ENCODE measurements at regions not wholly inside any gene's neighbourhood (a gene's known extent, or its start where the extent isn't known, plus 50 kb on each side); places are given as distances from the start of the nearest gene placed in this dataset.

DNA sequence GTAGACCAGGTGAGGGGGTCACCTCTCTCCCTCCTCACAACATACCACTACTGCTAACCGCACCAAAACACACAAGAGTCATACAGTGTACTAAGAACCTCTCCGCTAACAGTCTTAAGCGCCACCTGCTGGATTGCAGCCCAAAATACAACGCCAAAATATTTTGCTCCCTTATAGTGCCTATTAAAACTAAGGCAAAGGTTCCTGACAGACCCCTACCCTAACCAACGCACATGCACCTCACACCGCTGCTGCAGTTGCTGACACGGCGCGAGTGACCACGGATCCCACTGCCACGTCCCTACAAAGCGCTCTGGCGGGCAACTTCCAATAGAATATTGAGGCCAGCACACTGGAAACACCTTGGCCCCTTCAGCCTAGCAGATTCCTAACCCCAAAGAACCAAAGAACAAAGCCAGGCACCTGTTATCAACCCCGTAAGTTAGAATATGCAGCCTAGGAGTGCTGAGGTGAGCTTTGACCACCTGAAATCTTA lies 563.6 kb upstream of the SEMA3D start:
- Mint-ChIP-seq H3K36me3 (ENCODE audit: low read depth) (peaks cover 5% of the 10 kb centered on the region; the same call in 1 of the 2 replicates), H3K9me3 (peaks cover 8% of the 10 kb centered on the region), H3K4me3 (no peak overlapping the region), H3K27me3 (ENCODE audit: insufficient read depth) (peaks cover 2% of the 10 kb centered on the region; the same call in 1 of the 2 replicates), H3K4me1 (ENCODE audit: low read depth) (no peaks in the 10 kb centered on the region), H3K27ac (no peak overlapping the region)
- TF ChIP-seq, protein P1, sequence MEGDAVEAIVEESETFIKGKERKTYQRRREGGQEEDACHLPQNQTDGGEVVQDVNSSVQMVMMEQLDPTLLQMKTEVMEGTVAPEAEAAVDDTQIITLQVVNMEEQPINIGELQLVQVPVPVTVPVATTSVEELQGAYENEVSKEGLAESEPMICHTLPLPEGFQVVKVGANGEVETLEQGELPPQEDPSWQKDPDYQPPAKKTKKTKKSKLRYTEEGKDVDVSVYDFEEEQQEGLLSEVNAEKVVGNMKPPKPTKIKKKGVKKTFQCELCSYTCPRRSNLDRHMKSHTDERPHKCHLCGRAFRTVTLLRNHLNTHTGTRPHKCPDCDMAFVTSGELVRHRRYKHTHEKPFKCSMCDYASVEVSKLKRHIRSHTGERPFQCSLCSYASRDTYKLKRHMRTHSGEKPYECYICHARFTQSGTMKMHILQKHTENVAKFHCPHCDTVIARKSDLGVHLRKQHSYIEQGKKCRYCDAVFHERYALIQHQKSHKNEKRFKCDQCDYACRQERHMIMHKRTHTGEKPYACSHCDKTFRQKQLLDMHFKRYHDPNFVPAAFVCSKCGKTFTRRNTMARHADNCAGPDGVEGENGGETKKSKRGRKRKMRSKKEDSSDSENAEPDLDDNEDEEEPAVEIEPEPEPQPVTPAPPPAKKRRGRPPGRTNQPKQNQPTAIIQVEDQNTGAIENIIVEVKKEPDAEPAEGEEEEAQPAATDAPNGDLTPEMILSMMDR (IDR thresholded peaks at IDR 0.05) = peak; percentile 83
- peak; percentile 32 for DNase-seq

DNA sequence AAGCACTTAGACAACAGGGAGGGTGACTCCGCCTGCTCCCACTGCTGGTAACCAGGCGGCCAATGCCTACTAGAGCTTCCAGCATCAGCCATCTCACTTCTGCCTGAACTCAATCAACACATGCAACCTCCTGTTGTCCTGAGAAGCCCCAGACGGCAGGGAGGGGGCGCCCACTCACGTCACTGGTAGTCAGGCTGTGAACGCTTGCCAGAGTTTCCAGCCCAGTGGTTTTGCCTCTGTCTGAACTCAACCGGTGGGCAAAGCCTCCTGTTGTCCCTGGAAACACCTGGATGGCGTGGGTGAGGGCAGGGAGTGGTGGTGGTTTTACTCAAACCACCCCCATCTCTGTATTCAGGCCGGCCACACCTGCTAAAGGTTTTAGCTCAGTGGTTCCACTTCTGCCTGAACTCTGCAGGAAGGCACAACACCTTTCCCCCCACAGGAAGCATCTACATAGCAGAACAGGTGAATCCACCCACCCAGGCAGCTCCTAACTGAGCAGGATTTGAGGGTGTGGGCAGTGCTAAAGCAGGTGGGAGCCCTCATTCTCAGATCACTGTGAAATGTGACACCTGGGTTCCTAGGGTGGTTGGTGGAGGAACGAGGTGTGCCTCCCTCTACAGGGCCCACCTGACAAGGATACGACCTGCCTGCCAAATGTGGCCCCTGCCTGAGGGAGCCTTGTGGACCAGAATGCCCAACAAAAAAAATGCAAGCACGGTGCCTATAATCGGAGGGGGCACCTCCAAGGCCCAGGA lies 563.0 kb upstream of the SEMA3D start:
- TF ChIP-seq, protein P1 (IDR thresholded peaks at IDR 0.05) = no peak
- peaks cover 8% of the 10 kb centered on the region for H3K9me3 Mint-ChIP-seq

DNA sequence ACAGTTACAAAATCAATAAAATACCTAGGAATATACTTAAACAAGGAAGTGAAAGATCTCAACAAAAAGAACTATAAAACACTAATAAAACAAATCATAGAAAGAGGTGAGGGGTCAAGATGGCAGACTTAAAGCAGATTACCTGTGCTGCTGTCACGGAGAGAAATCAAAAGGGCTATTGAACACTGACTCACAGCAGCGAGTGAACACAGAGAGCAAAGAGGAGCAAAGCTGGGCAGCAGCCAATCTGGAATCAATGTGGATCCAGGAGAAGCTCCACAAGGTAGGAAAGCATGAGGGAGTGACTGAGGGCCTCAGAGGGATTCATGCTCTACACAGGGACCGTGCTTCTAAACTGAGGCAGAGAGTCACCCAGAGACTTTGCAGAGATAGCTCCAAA lies 562.0 kb upstream of the SEMA3D start:
- Mint-ChIP-seq H3K36me3 (ENCODE audit: low read depth) (peaks cover 5% of the 10 kb centered on the region; the same call in 1 of the 2 replicates), H3K4me3 (no peak overlapping the region), H3K27me3 (ENCODE audit: insufficient read depth) (peaks cover 2% of the 10 kb centered on the region), H3K9me3 (peaks cover 8% of the 10 kb centered on the region), H3K4me1 (ENCODE audit: low read depth) (no peaks in the 10 kb centered on the region), H3K27ac (no peak overlapping the region)
- no peak for DNase-seq
- TF ChIP-seq, protein P1 (IDR thresholded peaks at IDR 0.05) = no peak

More for the DNA sequence above, 563.0 kb upstream of the SEMA3D start:
- no peak for DNase-seq
- Mint-ChIP-seq H3K27ac (no peak overlapping the region), H3K4me3 (no peak overlapping the region), H3K36me3 (ENCODE audit: low read depth) (peaks cover 5% of the 10 kb centered on the region; the same call in 1 of the 2 replicates), H3K4me1 (ENCODE audit: low read depth) (no peaks in the 10 kb centered on the region), H3K27me3 (ENCODE audit: insufficient read depth) (peaks cover 2% of the 10 kb centered on the region)

DNA sequence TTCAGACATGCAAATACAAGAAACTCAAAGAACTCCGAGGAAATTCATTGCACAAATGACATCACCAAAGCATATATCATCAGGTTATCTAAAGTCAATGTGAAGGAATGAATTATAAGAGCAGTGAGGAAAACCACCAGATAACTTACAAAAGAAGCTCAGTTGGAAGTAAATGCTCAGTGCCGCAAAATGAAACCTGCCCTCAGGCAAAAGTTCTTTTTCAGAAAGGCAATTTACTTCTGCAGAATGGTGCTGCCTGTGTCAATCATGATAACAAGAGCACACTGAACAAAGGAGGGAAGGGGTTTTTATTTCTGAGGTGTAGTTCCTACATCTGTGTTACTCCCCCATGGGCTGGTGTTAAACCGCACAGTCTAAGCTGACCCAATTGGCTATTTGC lies 550.6 kb upstream of the SEMA3D start:
- TF ChIP-seq, protein P1 (IDR thresholded peaks at IDR 0.05) = no peak
- Mint-ChIP-seq H3K27me3 (ENCODE audit: insufficient read depth) (peaks cover 5% of the 10 kb centered on the region), H3K9me3 (peaks cover 22% of the 10 kb centered on the region), H3K4me1 (ENCODE audit: low read depth) (peaks cover 6% of the 10 kb centered on the region; the same call in 1 of the 2 replicates), H3K27ac (no peak overlapping the region), H3K4me3 (no peak overlapping the region), H3K36me3 (ENCODE audit: low read depth) (0 out of 2 replicates have a peak, but pooled peaks cover 4% of the 10 kb centered on the region)
- no peak for DNase-seq

DNA sequence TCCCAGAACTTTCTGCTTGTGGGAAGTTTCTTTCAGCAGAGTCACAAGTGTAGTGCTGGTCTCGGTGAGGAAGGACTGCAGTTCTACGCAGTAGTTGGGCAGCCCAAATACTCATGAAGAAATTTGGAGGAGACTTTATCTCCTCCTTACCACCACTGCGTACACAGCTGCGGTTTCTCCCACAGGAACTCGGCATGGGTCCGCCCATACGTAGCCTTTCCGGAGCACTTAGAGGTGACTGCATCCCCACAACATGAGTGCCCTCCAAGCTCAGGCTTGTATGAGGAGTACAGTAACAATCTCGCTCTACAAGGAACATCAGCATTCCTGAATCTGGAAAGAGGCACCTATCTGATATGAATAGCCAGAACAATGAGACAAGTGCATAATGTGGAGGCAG lies 549.2 kb upstream of the SEMA3D start:
- TF ChIP-seq, protein P1 (IDR thresholded peaks at IDR 0.05) = no peak
- no peak overlapping the region for H3K4me3 Mint-ChIP-seq
- peaks cover 8% of the 10 kb centered on the region; the same call in 1 of the 2 replicates for H3K36me3 Mint-ChIP-seq (ENCODE audit: low read depth)
- peaks cover 6% of the 10 kb centered on the region; the same call in 1 of the 2 replicates for H3K4me1 Mint-ChIP-seq (ENCODE audit: low read depth)
- H3K27ac Mint-ChIP-seq = no peak overlapping the region
- no peak for DNase-seq
- H3K9me3 Mint-ChIP-seq = peaks cover 32% of the 10 kb centered on the region
- H3K27me3 Mint-ChIP-seq (ENCODE audit: insufficient read depth) = peaks cover 5% of the 10 kb centered on the region
